Aorta (tissue), 5 donors: ENCODE measurements at regions not wholly inside any gene's neighbourhood (a gene's known extent, or its start where the extent isn't known, plus 50 kb on each side); places are given as distances from the start of the nearest gene placed in this dataset.

Experiments used
- ATAC-seq: fragments of 200-7000 bp; cut with Tn5 transposase; one replicate; pipeline ENCODE4 v1.9.1; 2022; ENCODE audit warnings: moderate library complexity; ENCODE audit not compliant: low FRiP score
- DNase-seq, 2 donors: peaks; one replicate each; pipeline ENCODE4 v3.0.0-alpha.2; 2020
- H3K27ac ChIP-seq, 2 donors: one replicate each; pipeline ENCODE4 v1.5.1; 2013; ENCODE audit warnings: low read length in 2 of 2, mild to moderate bottlenecking in 2 of 2, moderate library complexity in 2 of 2, control low read depth in 1 of 2, inconsistent platforms in 1 of 2, low read depth in 1 of 2
- H3K27me3 ChIP-seq, 2 donors: one replicate each; pipeline ENCODE4 v1.6.1; 2013; ENCODE audit warnings: control low read depth in 1 of 2, low read length in 1 of 2, mild to moderate bottlenecking in 1 of 2, moderate library complexity in 1 of 2; ENCODE audit not compliant: insufficient read depth in 2 of 2, control insufficient read depth in 1 of 2
- H3K36me3 ChIP-seq, 2 donors: one replicate each; pipeline ENCODE4 v1.6.1; 2013; ENCODE audit warnings: control low read depth in 1 of 2, low read length in 1 of 2, mild to moderate bottlenecking in 1 of 2; ENCODE audit not compliant: insufficient read depth in 2 of 2, control insufficient read depth in 1 of 2
- H3K4me1 ChIP-seq, 2 donors: one replicate each; pipeline ENCODE4 v1.6.1; 2013; ENCODE audit warnings: low read length in 2 of 2, control low read depth in 1 of 2, mild to moderate bottlenecking in 1 of 2, moderate library complexity in 1 of 2; ENCODE audit not compliant: insufficient read depth in 2 of 2, control insufficient read depth in 1 of 2
- H3K4me3 ChIP-seq, 2 donors: one replicate each; pipeline ENCODE4 v1.5.1; 2013; ENCODE audit warnings: low read length in 2 of 2, control low read depth in 1 of 2, mild to moderate bottlenecking in 1 of 2
- H3K9me3 ChIP-seq: one replicate; pipeline ENCODE4 v1.6.1; 2013; ENCODE audit warnings: mild to moderate bottlenecking, low read length; ENCODE audit not compliant: control insufficient read depth
- WGBS, 2 donors: extraction: QIAGEN DNeasy Blood & Tissue Kit; methylation state at CpG; one replicate each; pipeline ENCODE4 v1.1.7; 2013; 5-methylcytosine and 5-hydroxymethylcytosine counted together
- intact Hi-C, 2 donors: fragments of 100-400 bp; cut with DNase I; formaldehyde crosslinking; loops; one replicate each; pipeline versions ENCODE4 v1.14.2 to v1.15.0; 2022
- donor health status: healthy with polysubstance abuse.
- donor health status: Bipolar disorder and iron deficiency.
- donor health status: DM: no; HTN: no; CAD: no.
- donor health status: DM: no; HTN: no; CAD: no.
- donor health status: DM: yes; HTN: yes; CAD: no.

- Histone ChIP-seq H3K4me3 (no peak overlapping the region), H3K36me3 (no peaks in the 10 kb centered on the region), H3K4me1 (no peaks in the 10 kb centered on the region), H3K27ac (no peak overlapping the region), H3K9me3 (no peaks in the 10 kb centered on the region), H3K27me3 (no peaks in the 10 kb centered on the region)
- intact Hi-C loops = no loop called here
- DNase-seq = no peak
- 85 to 93% methylated on average over 6 of the region's 6 CpGs for WGBS, 2 donors
- no peak for ATAC-seq
Measured at GRCh38 chr5:173532689-173533250, 83.7 kb downstream of the BOD1 start.

- no peak for ATAC-seq
- Histone ChIP-seq H3K27me3 (no peaks in the 10 kb centered on the region), H3K36me3 (no peaks in the 10 kb centered on the region), H3K9me3 (no peaks in the 10 kb centered on the region), H3K27ac (no peak overlapping the region), H3K4me1 (no peaks in the 10 kb centered on the region), H3K4me3 (no peak overlapping the region)
- no peak for DNase-seq
- intact Hi-C loops = no loop called here
- WGBS, 2 donors = 94 to 95% methylated on average over 9 of the region's 9 CpGs
Measured at GRCh38 chr5:173531863-173532262, 84.6 kb downstream of the BOD1 start.

GRCh38 chr5:173530547-173530946 lies 85.9 kb downstream of the BOD1 start:
- Histone ChIP-seq H3K9me3 (peaks cover 2% of the 10 kb centered on the region), H3K27me3 (no peaks in the 10 kb centered on the region), H3K36me3 (no peaks in the 10 kb centered on the region), H3K27ac (no peak overlapping the region), H3K4me3 (no peak overlapping the region), H3K4me1 (no peaks in the 10 kb centered on the region)
- 91% methylated on average over 4 of the region's 4 CpGs for WGBS, 2 donors
- DNase-seq (no peak), ATAC-seq (no peak)
- intact Hi-C loops = no loop called here

- 96 to 97% methylated on average over 3 of the region's 3 CpGs for WGBS, 2 donors
- DNase-seq = no peak
- H3K4me3 ChIP-seq = no peak overlapping the region
- H3K27me3 ChIP-seq = no peaks in the 10 kb centered on the region
- H3K36me3 ChIP-seq = no peaks in the 10 kb centered on the region
- no peak for ATAC-seq
- H3K27ac ChIP-seq = no peak overlapping the region
- H3K9me3 ChIP-seq = peaks cover 2% of the 10 kb centered on the region
- intact Hi-C loops = no loop called here
- no peaks in the 10 kb centered on the region for H3K4me1 ChIP-seq
Measured at GRCh38 chr5:173529861-173530260, 86.6 kb downstream of the BOD1 start.

GRCh38 chr5:173527671-173528070 lies 88.8 kb downstream of the BOD1 start:
- WGBS, 2 donors = 85 to 89% methylated on average over 8 to 9 of the region's 9 CpGs
- intact Hi-C loops = no loop called here
- Histone ChIP-seq H3K36me3 (no peaks in the 10 kb centered on the region), H3K4me1 (no peaks in the 10 kb centered on the region), H3K27ac (no peak overlapping the region), H3K4me3 (no peak overlapping the region), H3K9me3 (peaks cover 2% of the 10 kb centered on the region), H3K27me3 (no peaks in the 10 kb centered on the region)
- no peak for DNase-seq
- no peak for ATAC-seq

GRCh38 chr5:173524136-173524535 lies 92.3 kb downstream of the BOD1 start:
- peaks cover 5% of the 10 kb centered on the region for H3K9me3 ChIP-seq
- ATAC-seq (no peak), DNase-seq (no peak)
- intact Hi-C loops = no loop called here
- no peaks in the 10 kb centered on the region for H3K36me3 ChIP-seq
- H3K4me1 ChIP-seq = no peaks in the 10 kb centered on the region
- H3K27me3 ChIP-seq = no peaks in the 10 kb centered on the region
- H3K4me3 ChIP-seq = no peak overlapping the region
- WGBS, 2 donors = 84 to 87% methylated on average over 3 of the region's 3 CpGs
- no peak overlapping the region for H3K27ac ChIP-seq

GRCh38 chr5:173523388-173523787 lies 93.1 kb downstream of the BOD1 start:
- no peaks in the 10 kb centered on the region for H3K27me3 ChIP-seq
- H3K4me3 ChIP-seq = no peak overlapping the region
- DNase-seq (no peak), ATAC-seq (no peak)
- 77 to 82% methylated on average over 2 of the region's 2 CpGs for WGBS, 2 donors
- intact Hi-C loops = no loop called here
- peaks cover 5% of the 10 kb centered on the region for H3K9me3 ChIP-seq
- no peak overlapping the region for H3K27ac ChIP-seq
- H3K36me3 ChIP-seq = no peaks in the 10 kb centered on the region
- H3K4me1 ChIP-seq = no peaks in the 10 kb centered on the region

- DNase-seq = no peak
- Histone ChIP-seq H3K36me3 (no peaks in the 10 kb centered on the region), H3K4me3 (no peak overlapping the region), H3K27me3 (no peaks in the 10 kb centered on the region), H3K9me3 (peaks cover 5% of the 10 kb centered on the region), H3K27ac (no peak overlapping the region), H3K4me1 (no peaks in the 10 kb centered on the region)
- no peak for ATAC-seq
- WGBS, 2 donors = 95 to 96% methylated on average over 1 of the region's 1 CpG
- intact Hi-C loops = no loop called here
Measured at GRCh38 chr5:173522518-173522917, 93.9 kb downstream of the BOD1 start.

GRCh38 chr5:173518856-173519255 lies 97.6 kb downstream of the BOD1 start:
- H3K4me3 ChIP-seq = no peak overlapping the region
- DNase-seq (no peak), ATAC-seq (no peak)
- H3K9me3 ChIP-seq = peaks cover 3% of the 10 kb centered on the region
- no peak overlapping the region for H3K27ac ChIP-seq
- H3K36me3 ChIP-seq = no peaks in the 10 kb centered on the region
- H3K4me1 ChIP-seq = no peaks in the 10 kb centered on the region
- intact Hi-C loops = no loop called here
- H3K27me3 ChIP-seq = no peaks in the 10 kb centered on the region
- WGBS, 2 donors = 89 to 90% methylated on average over 6 of the region's 6 CpGs
